HCT116 (cell line): ENCODE measurements at regions not wholly inside any gene's neighbourhood (a gene's known extent, or its start where the extent isn't known, plus 50 kb on each side); places are given as distances from the start of the nearest gene placed in this dataset.

ENCODE experiments used
- ATAC-seq: fragments of 200-7000 bp; cut with Tn5 transposase; 2 replicates; pipeline ENCODE4 v1.9.1; 2020; ENCODE audit warnings: mild to moderate bottlenecking, moderate library complexity
- BruUV-seq: library from RNA; stranded (reverse); fragments of 400-500 nt; replicated peaks from 2 replicates; lab custom pipeline; 2021; lab: Mats Ljungman, UMichigan
- CTCF ChIA-PET: fragments of 300-600 bp; sonication (Branson Sonifier 250); formaldehyde crosslinking; loops from one replicate; lab custom pipeline; 2021; ENCODE audit warnings: antibody characterized with exemption; lab: Charles Lee
- POLR2A ChIA-PET: fragments of 300-600, 350-600 bp; sonication (Branson Sonifier 250); formaldehyde crosslinking; loops from one replicate; lab custom pipeline; 2021; ENCODE audit warnings: antibody characterized with exemption; lab: Charles Lee
- RAD21 ChIA-PET, 2 experiments: fragments of 300-600 bp; sonication (Branson Sonifier 250); formaldehyde crosslinking; loops; one replicate each; lab custom pipeline; 2023; ENCODE audit warnings: low total read pairs in 2 of 2; ENCODE audit not compliant: uncharacterized antibody in 2 of 2, unreplicated experiment in 2 of 2, low non-redundant PET in 1 of 2; lab: Charles Lee
- DNase-seq: peaks from one replicate; pipeline ENCODE4 v3.0.0-alpha.2; 2010; ENCODE audit warnings: low read depth, low spot score
- H2AFZ ChIP-seq: fragments of 200-600 bp; shearing (Covaris generic), sonication (generic); 2 replicates; pipeline ENCODE4 v1.6.1; 2017; ENCODE audit warnings: low read depth, mixed run types, mixed read lengths, antibody characterized with exemption, low read length; ENCODE audit not compliant: poor library complexity, severe bottlenecking
- H3K27ac ChIP-seq: 2 replicates; pipeline ENCODE4 v1.5.1; 2012; ENCODE audit warnings: low read depth, low read length
- H3K27me3 ChIP-seq: fragments of 200-600 bp; sonication (generic); 2 replicates; pipeline ENCODE4 v1.6.1; 2016; ENCODE audit warnings: mixed run types, low read length, mixed read lengths; ENCODE audit not compliant: insufficient read depth
- H3K36me3 ChIP-seq, 2 experiments: fragments of 200-500 bp in 1 of 2; fragments of 200-600 bp in 1 of 2; sonication (Bioruptor generic) in 1 of 2; sonication (generic) in 1 of 2; 2 replicates each; pipeline versions ENCODE4 v1.5.1 to v1.6.1; 2014 to 2016; ENCODE audit warnings: low read length in 2 of 2, inconsistent platforms in 1 of 2, mixed read lengths in 1 of 2, mixed run types in 1 of 2; ENCODE audit not compliant: insufficient read depth in 2 of 2, control insufficient read depth in 1 of 2
- H3K4me1 ChIP-seq, 2 experiments: fragments of 200-600 bp in 1 of 2; sonication (generic) in 1 of 2; 2 replicates each; pipeline versions ENCODE4 v1.5.1 to v1.6.1; 2012 to 2017; ENCODE audit warnings: low read length in 2 of 2, inconsistent platforms in 1 of 2, mild to moderate bottlenecking in 1 of 2, mixed read lengths in 1 of 2, mixed run types in 1 of 2, moderate library complexity in 1 of 2; ENCODE audit not compliant: insufficient read depth in 2 of 2, control insufficient read depth in 1 of 2
- H3K4me2 ChIP-seq: fragments of 200-600 bp; sonication (generic); 2 replicates; pipeline ENCODE4 v1.6.1; 2017; ENCODE audit warnings: mixed run types, low read length, mixed read lengths
- H3K4me3 ChIP-seq, 2 experiments: fragments of 200-600 bp in 1 of 2; sonication (generic) in 1 of 2; replicated peaks in 1 of 2; 2 replicates each; pipeline ENCODE4 v1.5.1; 2011 to 2016; ENCODE audit warnings: low read length in 2 of 2, control low read depth in 1 of 2, low read depth in 1 of 2, mild to moderate bottlenecking in 1 of 2, mixed read lengths in 1 of 2, mixed run types in 1 of 2
- H3K79me2 ChIP-seq: fragments of 200-600 bp; sonication (generic); 2 replicates; pipeline ENCODE4 v1.6.1; 2017; ENCODE audit warnings: mild to moderate bottlenecking, mixed run types, low read length, moderate library complexity, mixed read lengths; ENCODE audit not compliant: insufficient read depth
- H3K9ac ChIP-seq: fragments of 200-600 bp; sonication (generic); 2 replicates; pipeline ENCODE4 v1.6.1; 2016; ENCODE audit warnings: low read length, mixed read lengths
- H3K9me2 ChIP-seq: fragments of 200-600 bp; sonication (generic), shearing (Covaris generic); 2 replicates; pipeline ENCODE4 v1.6.1; 2017; ENCODE audit warnings: mixed run types, mild to moderate bottlenecking, moderate library complexity; ENCODE audit not compliant: insufficient read depth
- H3K9me3 ChIP-seq, 2 experiments: fragments of 200-500 bp in 1 of 2; fragments of 200-600 bp in 1 of 2; sonication (Bioruptor generic) in 1 of 2; sonication (generic) in 1 of 2; 2 replicates each; pipeline ENCODE4 v1.6.1; 2014 to 2017; ENCODE audit warnings: low read length in 2 of 2, mixed read lengths in 2 of 2, inconsistent platforms in 1 of 2, low read depth in 1 of 2, mild to moderate bottlenecking in 1 of 2, mixed run types in 1 of 2, moderate library complexity in 1 of 2; ENCODE audit not compliant: control insufficient read depth in 1 of 2, insufficient read depth in 1 of 2
- H4K20me1 ChIP-seq: fragments of 200-600 bp; sonication (generic), shearing (Covaris generic); 2 replicates; pipeline ENCODE4 v1.6.1; 2017; ENCODE audit warnings: mixed run types, mild to moderate bottlenecking, moderate library complexity; ENCODE audit not compliant: insufficient read depth
- CBX3 ChIP-seq: IDR thresholded peaks from 2 replicates; pipeline ENCODE4 v1.6.1; 2012; ENCODE audit warnings: low read depth
- EGR1 ChIP-seq: IDR thresholded peaks from 2 replicates; pipeline ENCODE4 v1.6.1; 2012; ENCODE audit warnings: low read depth
- ELF1 ChIP-seq: IDR thresholded peaks from 2 replicates; pipeline ENCODE4 v1.6.1; 2012; ENCODE audit warnings: low read depth, borderline replicate concordance
- POLR2A ChIP-seq: IDR thresholded peaks from 2 replicates; pipeline ENCODE4 v1.7.0; 2011; ENCODE audit warnings: borderline replicate concordance; ENCODE audit not compliant: insufficient read depth, insufficient read length; ENCODE audit errors: extremely low read depth
- RAD21 ChIP-seq: IDR thresholded peaks from 2 replicates; pipeline ENCODE4 v1.6.1; 2012; ENCODE audit warnings: low read depth, mild to moderate bottlenecking
- REST ChIP-seq: IDR thresholded peaks from 2 replicates; pipeline ENCODE4 v1.6.1; 2012; ENCODE audit warnings: low read depth
- SIN3A ChIP-seq: IDR thresholded peaks from 2 replicates; pipeline ENCODE4 v1.6.1; 2012; ENCODE audit warnings: low read depth
- SRF ChIP-seq: IDR thresholded peaks from 2 replicates; pipeline ENCODE4 v1.6.1; 2012; ENCODE audit warnings: low read depth
- YY1 ChIP-seq: IDR thresholded peaks from 2 replicates; pipeline ENCODE4 v1.6.1; 2011; ENCODE audit warnings: low read length, low read depth, moderate library complexity, mild to moderate bottlenecking; ENCODE audit not compliant: insufficient replicate concordance; ENCODE audit errors: extremely low read depth
- ZBTB33 ChIP-seq: IDR thresholded peaks from 2 replicates; pipeline ENCODE4 v1.6.1; 2011; ENCODE audit warnings: mild to moderate bottlenecking, low read length, moderate library complexity; ENCODE audit not compliant: insufficient replicate concordance; ENCODE audit errors: extremely low read depth
- ZNF274 ChIP-seq: fragments of 200-500 bp; sonication (Bioruptor generic); IDR thresholded peaks from 2 replicates; pipeline ENCODE4 v1.6.1; 2014; ENCODE audit warnings: mild to moderate bottlenecking, low read depth, low read length, inconsistent platforms
- intact Hi-C: fragments of 100-400 bp; cut with micrococcal nuclease; formaldehyde crosslinking; loops from 2 replicates; pipeline ENCODE4 v1.10.0; 2022
- TF ChIP-seq, protein P1 (sequence below): IDR thresholded peaks from 2 replicates; pipeline ENCODE4 v1.6.1; 2012

DNA sequence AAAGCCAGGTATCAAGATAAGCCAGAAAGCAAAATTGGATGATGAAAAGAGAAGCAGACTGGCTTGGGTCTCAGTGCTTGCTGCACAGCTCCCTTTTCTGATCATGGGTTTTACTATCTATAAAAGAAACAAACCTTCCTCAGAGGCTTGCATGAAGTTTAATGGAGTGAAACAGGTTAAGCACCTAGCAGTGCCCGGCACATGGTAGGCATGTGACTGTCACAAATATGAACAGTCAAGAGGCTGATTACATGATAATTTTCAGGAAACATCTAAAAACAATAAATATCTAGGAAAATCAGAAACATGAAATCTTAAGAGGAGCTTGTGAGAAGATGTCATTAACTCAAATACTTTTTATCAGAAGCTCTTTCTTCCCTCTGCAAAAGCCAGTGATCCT is 519.2 kb downstream of the EPHB1 start (continued):
- TF ChIP-seq, protein P1, sequence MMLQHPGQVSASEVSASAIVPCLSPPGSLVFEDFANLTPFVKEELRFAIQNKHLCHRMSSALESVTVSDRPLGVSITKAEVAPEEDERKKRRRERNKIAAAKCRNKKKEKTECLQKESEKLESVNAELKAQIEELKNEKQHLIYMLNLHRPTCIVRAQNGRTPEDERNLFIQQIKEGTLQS, result no peak

DNA sequence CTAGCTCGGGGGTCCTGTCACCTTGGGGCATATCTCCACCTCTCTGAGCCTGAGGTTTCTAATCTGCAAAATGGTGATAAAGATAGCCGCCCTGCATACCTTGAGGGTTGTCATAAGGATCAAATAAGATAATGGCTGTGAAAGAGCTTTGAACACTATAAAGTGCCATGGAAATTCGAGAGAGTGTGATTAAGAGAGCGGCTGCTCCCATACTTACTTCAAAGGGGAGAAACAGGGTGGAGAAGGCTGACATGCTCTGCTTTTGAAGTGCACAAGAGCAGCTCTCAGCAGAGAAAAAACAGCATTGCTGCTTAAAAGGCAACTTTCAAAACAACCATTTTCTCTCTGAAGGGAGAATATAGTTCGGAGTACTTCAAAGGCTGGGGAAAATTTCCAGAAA is 529.2 kb downstream of the EPHB1 start:
- Histone ChIP-seq H3K79me2 (no peaks in the 10 kb centered on the region), H3K9me3 (no peaks in the 10 kb centered on the region), H3K9ac (no peak overlapping the region), H3K27ac (no peak overlapping the region), H3K9me2 (no peaks in the 10 kb centered on the region), H4K20me1 (no peaks in the 10 kb centered on the region), H2AFZ (no peak overlapping the region), H3K36me3 (no peaks in the 10 kb centered on the region), H3K4me1 (no peaks in the 10 kb centered on the region), H3K4me2 (no peak overlapping the region), H3K4me3 (no peak overlapping the region), H3K27me3 (peaks cover 13% of the 10 kb centered on the region)
- ATAC-seq, result no peak
- RAD21 ChIA-PET, result no interaction called here
- CTCF ChIA-PET, result no interaction called here
- POLR2A ChIA-PET, result no interaction called here
- BruUV-seq, result no TSS peak
- DNase-seq, result no peak
- TF ChIP-seq EGR1 (no peak), ELF1 (no peak), YY1 (no peak), POLR2A (no peak), RAD21 (no peak), CBX3 (no peak), SIN3A (no peak), SRF (no peak), REST (no peak), ZNF274 (no peak), ZBTB33 (no peak)
- intact Hi-C loops, result no loop called here
